Gastrocnemius medialis (tissue), 4 donors: ENCODE measurements at regions not wholly inside any gene's neighbourhood (a gene's known extent, or its start where the extent isn't known, plus 50 kb on each side); places are given as distances from the start of the nearest gene placed in this dataset.

Source experiments
- ATAC-seq, 2 donors: fragments of 150-250 bp; one replicate each; pipeline ENCODE4 v1.9.1; 2016
- DNase-seq, 2 donors: peaks; one replicate each; pipeline ENCODE4 v3.0.0-alpha.2; 2019
- H3K27ac ChIP-seq, 4 donors: fragments of 200-600 bp; sonication (generic); 1 replicate in 1 of 4; 2 replicates in 3 of 4; pipeline ENCODE4 v1.5.1; 2016 to 2018; ENCODE audit warnings: mild to moderate bottlenecking in 2 of 4, moderate library complexity in 1 of 4
- H3K27me3 ChIP-seq, 3 donors: fragments of 200-600 bp; sonication (generic) in 2 of 3; 1 replicate in 1 of 3; 2 replicates in 2 of 3; pipeline versions ENCODE4 v1.5.1 to v1.6.0; 2016 to 2019; ENCODE audit warnings: mild to moderate bottlenecking in 1 of 3, moderate library complexity in 1 of 3
- H3K36me3 ChIP-seq, 2 donors: fragments of 200-600 bp; sonication (generic) in 1 of 2; one replicate each; pipeline ENCODE4 v1.5.1; 2017 to 2018
- H3K4me1 ChIP-seq, 2 donors: fragments of 200-600 bp; sonication (generic) in 1 of 2; one replicate each; pipeline ENCODE4 v1.5.1; 2016 to 2017; ENCODE audit warnings: mild to moderate bottlenecking in 2 of 2
- H3K4me3 ChIP-seq, 4 donors: fragments of 200-600 bp; sonication (generic) in 3 of 4; 1 replicate in 1 of 4; 2 replicates in 3 of 4; pipeline ENCODE4 v1.5.1; 2016 to 2019; ENCODE audit warnings: mild to moderate bottlenecking in 2 of 4
- H3K9me3 ChIP-seq, 3 donors: fragments of 200-600 bp; sonication (generic) in 2 of 3; 1 replicate in 1 of 3; 2 replicates in 2 of 3; pipeline ENCODE4 v1.5.1; 2016 to 2019
- POLR2A ChIP-seq, 2 donors: fragments of 450-650 bp; IDR thresholded peaks; one replicate each; pipeline ENCODE4 v1.6.1; 2017; ENCODE audit warnings: antibody characterized with exemption in 2 of 2, mild to moderate bottlenecking in 2 of 2, moderate library complexity in 2 of 2
- in situ Hi-C, 4 donors: fragments of 200-750 bp; cut with MboI; loops; one replicate each; pipeline versions ENCODE4 v1.15.0 to v1.8.0; 2017; ENCODE audit warnings: low sequenced_read_pairs in 4 of 4
- intact Hi-C: fragments of 100-400 bp; cut with DNase I; formaldehyde crosslinking; loops from one replicate; pipeline ENCODE4 v1.15.1; 2023; ENCODE audit warnings: low total_unique reads
- TF ChIP-seq, protein P1 (sequence below), 5 experiments: fragments of 450-650 bp in 3 of 5; fragments of 200-600 bp in 2 of 5; sonication (generic) in 2 of 5; IDR thresholded peaks in 4 of 5; conservative IDR thresholded peaks in 1 of 5; 1 replicate in 4 of 5; 2 replicates in 1 of 5; pipeline ENCODE4 v1.5.1; 2016 to 2019; ENCODE audit warnings: antibody characterized with exemption in 5 of 5, mild to moderate bottlenecking in 3 of 5, moderate library complexity in 3 of 5

- no peaks in the 10 kb centered on the region for H3K27me3 ChIP-seq
- intact Hi-C loops: no loop called here
- no peaks in the 10 kb centered on the region for H3K36me3 ChIP-seq
- H3K27ac ChIP-seq: no peak overlapping the region
- ATAC-seq: no peak
- in situ Hi-C loops: no loop called here
- DNase-seq: no peak
- TF ChIP-seq, protein P1, sequence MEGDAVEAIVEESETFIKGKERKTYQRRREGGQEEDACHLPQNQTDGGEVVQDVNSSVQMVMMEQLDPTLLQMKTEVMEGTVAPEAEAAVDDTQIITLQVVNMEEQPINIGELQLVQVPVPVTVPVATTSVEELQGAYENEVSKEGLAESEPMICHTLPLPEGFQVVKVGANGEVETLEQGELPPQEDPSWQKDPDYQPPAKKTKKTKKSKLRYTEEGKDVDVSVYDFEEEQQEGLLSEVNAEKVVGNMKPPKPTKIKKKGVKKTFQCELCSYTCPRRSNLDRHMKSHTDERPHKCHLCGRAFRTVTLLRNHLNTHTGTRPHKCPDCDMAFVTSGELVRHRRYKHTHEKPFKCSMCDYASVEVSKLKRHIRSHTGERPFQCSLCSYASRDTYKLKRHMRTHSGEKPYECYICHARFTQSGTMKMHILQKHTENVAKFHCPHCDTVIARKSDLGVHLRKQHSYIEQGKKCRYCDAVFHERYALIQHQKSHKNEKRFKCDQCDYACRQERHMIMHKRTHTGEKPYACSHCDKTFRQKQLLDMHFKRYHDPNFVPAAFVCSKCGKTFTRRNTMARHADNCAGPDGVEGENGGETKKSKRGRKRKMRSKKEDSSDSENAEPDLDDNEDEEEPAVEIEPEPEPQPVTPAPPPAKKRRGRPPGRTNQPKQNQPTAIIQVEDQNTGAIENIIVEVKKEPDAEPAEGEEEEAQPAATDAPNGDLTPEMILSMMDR (IDR thresholded peaks at IDR 0.05 in 4 of 5, conservative IDR thresholded peaks at IDR 0.05 in 1 of 5): no peak
- TF ChIP-seq POLR2A (IDR thresholded peaks at IDR 0.05): no peak
- no peak overlapping the region for H3K4me3 ChIP-seq
- H3K4me1 ChIP-seq: no peaks in the 10 kb centered on the region
- H3K9me3 ChIP-seq: no peaks in the 10 kb centered on the region
Measured at GRCh38 chr6:92510137-92510536, 909.2 kb downstream of the EPHA7 start.

DNA sequence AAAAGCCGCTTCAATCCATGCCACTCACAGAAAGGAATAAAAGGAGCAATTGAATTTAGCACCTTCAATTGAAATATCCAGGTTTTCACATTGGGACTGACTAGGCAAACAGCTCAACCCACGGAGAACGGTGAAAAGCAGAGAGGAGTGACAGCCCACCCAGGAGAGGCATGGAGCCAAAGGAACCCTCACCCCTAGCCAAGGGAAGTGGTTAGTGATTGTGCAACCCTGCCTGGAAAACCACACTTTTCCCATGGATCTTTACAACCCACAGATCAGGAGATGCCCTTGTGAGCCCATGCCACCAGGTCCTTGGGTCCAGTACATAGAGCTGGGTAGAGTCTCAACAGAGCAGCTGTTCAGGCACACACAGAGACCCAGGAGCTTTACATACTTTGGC is 911.8 kb downstream of the EPHA7 start:
- Histone ChIP-seq H3K27me3 (no peaks in the 10 kb centered on the region), H3K36me3 (no peaks in the 10 kb centered on the region), H3K4me1 (no peaks in the 10 kb centered on the region), H3K9me3 (no peaks in the 10 kb centered on the region), H3K4me3 (no peak overlapping the region), H3K27ac (no peak overlapping the region)
- intact Hi-C loops (no loop called here), in situ Hi-C loops (no loop called here)
- DNase-seq (no peak), ATAC-seq (no peak)
- TF ChIP-seq, protein P1 (IDR thresholded peaks at IDR 0.05 in 4 of 5, conservative IDR thresholded peaks at IDR 0.05 in 1 of 5): no peak
- TF ChIP-seq POLR2A (IDR thresholded peaks at IDR 0.05): no peak

- Histone ChIP-seq H3K36me3 (no peaks in the 10 kb centered on the region), H3K4me1 (no peaks in the 10 kb centered on the region), H3K4me3 (no peak overlapping the region), H3K27ac (no peak overlapping the region), H3K9me3 (no peaks in the 10 kb centered on the region), H3K27me3 (no peaks in the 10 kb centered on the region)
- ATAC-seq: no peak
- in situ Hi-C loops (no loop called here), intact Hi-C loops (no loop called here)
- no peak for DNase-seq
- TF ChIP-seq, protein P1 (IDR thresholded peaks at IDR 0.05 in 4 of 5, conservative IDR thresholded peaks at IDR 0.05 in 1 of 5): no peak
- no peak for TF ChIP-seq POLR2A (IDR thresholded peaks at IDR 0.05)
Measured at GRCh38 chr6:92504509-92504908, 914.9 kb downstream of the EPHA7 start.

GRCh38 chr6:92497281-92497680 is 922.1 kb downstream of the EPHA7 start:
- intact Hi-C loops: no loop called here
- DNase-seq (no peak), ATAC-seq (no peak)
- Histone ChIP-seq H3K27me3 (no peaks in the 10 kb centered on the region), H3K36me3 (no peaks in the 10 kb centered on the region), H3K27ac (no peak overlapping the region), H3K4me1 (no peaks in the 10 kb centered on the region), H3K4me3 (no peak overlapping the region), H3K9me3 (no peaks in the 10 kb centered on the region)
- in situ Hi-C loops: no loop called here
- TF ChIP-seq POLR2A (IDR thresholded peaks at IDR 0.05): no peak
- TF ChIP-seq, protein P1 (IDR thresholded peaks at IDR 0.05 in 4 of 5, conservative IDR thresholded peaks at IDR 0.05 in 1 of 5): no peak

GRCh38 chr6:92496527-92496926 is 922.8 kb downstream of the EPHA7 start:
- ATAC-seq: no peak
- Histone ChIP-seq H3K36me3 (no peaks in the 10 kb centered on the region), H3K4me3 (no peak overlapping the region), H3K4me1 (no peaks in the 10 kb centered on the region), H3K27me3 (no peaks in the 10 kb centered on the region), H3K27ac (no peak overlapping the region), H3K9me3 (no peaks in the 10 kb centered on the region)
- no peak for TF ChIP-seq POLR2A (IDR thresholded peaks at IDR 0.05)
- TF ChIP-seq, protein P1 (IDR thresholded peaks at IDR 0.05 in 4 of 5, conservative IDR thresholded peaks at IDR 0.05 in 1 of 5): no peak
- in situ Hi-C loops (no loop called here), intact Hi-C loops (no loop called here)
- DNase-seq: no peak
